ENCODE measurements at regions not wholly inside any gene's neighbourhood (a gene's known extent, or its start where the extent isn't known, plus 50 kb on each side); places are given as distances from the start of the nearest gene placed in this dataset.
"Not testable (repeated sequence)": the region's sequence is repeated elsewhere in the genome, so short reads cannot be mapped to it uniquely, and the experiment has no call there.

DNA sequence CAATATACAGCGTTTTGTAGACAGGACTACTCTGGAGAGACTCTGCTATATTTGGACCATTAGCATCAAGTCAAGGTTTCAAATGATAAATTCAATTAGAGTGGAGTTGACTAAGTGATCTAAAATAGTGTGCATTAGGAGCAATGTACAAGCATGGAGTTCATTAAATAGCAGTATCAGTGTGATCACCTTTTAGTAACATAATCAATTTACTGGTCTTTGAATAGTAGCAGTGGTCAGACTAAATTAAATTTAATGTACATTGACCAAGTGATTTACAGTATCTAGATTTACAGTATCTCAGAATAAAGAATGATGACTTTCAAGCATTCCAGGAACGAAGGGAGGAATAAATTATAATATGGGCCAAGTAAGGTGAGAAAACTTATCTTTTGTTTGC, 489.6 kb upstream of the ADGRL4 start:
- H3K79me2 ChIP-seq (ENCODE audit: low read length), result no peaks in the 10 kb centered on the region
- peaks cover 14% of the 10 kb centered on the region for H3K4me1 ChIP-seq (ENCODE audit: low read length)
- H3K27me3 ChIP-seq (replicated peaks; ENCODE audit: insufficient read depth, low read length), result no peaks in the 10 kb centered on the region
- no peaks in the 10 kb centered on the region for H3K9me3 ChIP-seq (replicated peaks; ENCODE audit: insufficient read depth, low read length)
- H3K4me2 ChIP-seq (ENCODE audit: low read depth, low read length), result peak overlapping the region; percentile 40; the same call in 1 of the 2 replicates
- H3K9me2 ChIP-seq (replicated peaks; ENCODE audit: insufficient read depth, low read length), result no peaks in the 10 kb centered on the region
- no peak overlapping the region for H3K27ac ChIP-seq (ENCODE audit: low read length)
- H4K20me1 ChIP-seq (ENCODE audit: insufficient read depth, low read length), result no peaks in the 10 kb centered on the region
- no peaks in the 10 kb centered on the region for H3F3A ChIP-seq (ENCODE audit: insufficient read depth, low read length)
- no peaks in the 10 kb centered on the region for H3K36me3 ChIP-seq (replicated peaks; ENCODE audit: insufficient read depth, low read length)
- no peak overlapping the region for H3K9ac ChIP-seq (ENCODE audit: low read length)
- no peak overlapping the region for H2AFZ ChIP-seq (ENCODE audit: low read length)
- peak; percentile 10 for DNase-seq
- H3K4me3 ChIP-seq (ENCODE audit: low read length), result no peak overlapping the region
- no peak for TF ChIP-seq CTCF (IDR thresholded peaks at IDR 0.05; ENCODE audit: low read length)
- no peak for TF ChIP-seq EZH2phosphoT487 (IDR thresholded peaks at IDR 0.05; ENCODE audit: low read length)
- TF ChIP-seq EZH2 (optimal IDR thresholded peaks at IDR 0.05; ENCODE audit: low read depth, low read length), result no peak

- H3K9me3 ChIP-seq (replicated peaks; ENCODE audit: insufficient read depth, low read length); H4K20me1 ChIP-seq (ENCODE audit: insufficient read depth, low read length); H3K9ac ChIP-seq (ENCODE audit: low read length); H3K4me3 ChIP-seq (ENCODE audit: low read length); H3K4me2 ChIP-seq (ENCODE audit: low read depth, low read length); H3K36me3 ChIP-seq (replicated peaks; ENCODE audit: insufficient read depth, low read length); H3K79me2 ChIP-seq (ENCODE audit: low read length); H3K27me3 ChIP-seq (replicated peaks; ENCODE audit: insufficient read depth, low read length); H2AFZ ChIP-seq (ENCODE audit: low read length); H3K27ac ChIP-seq (ENCODE audit: low read length); DNase-seq; H3K9me2 ChIP-seq (replicated peaks; ENCODE audit: insufficient read depth, low read length); H3F3A ChIP-seq (ENCODE audit: insufficient read depth, low read length): not testable (repeated sequence)
- peaks cover 14% of the 10 kb centered on the region for H3K4me1 ChIP-seq (ENCODE audit: low read length)
Observed at GRCh38 chr1:79493702-79494101, 487.2 kb upstream of the ADGRL4 start.

GRCh38 chr1:79488572-79489121, 482.1 kb upstream of the ADGRL4 start:
- not testable (repeated sequence) for H3K4me2 ChIP-seq (ENCODE audit: low read depth, low read length); H3K27ac ChIP-seq (ENCODE audit: low read length); H3K9me3 ChIP-seq (replicated peaks; ENCODE audit: insufficient read depth, low read length); DNase-seq; H3K9ac ChIP-seq (ENCODE audit: low read length); H4K20me1 ChIP-seq (ENCODE audit: insufficient read depth, low read length); H3K9me2 ChIP-seq (replicated peaks; ENCODE audit: insufficient read depth, low read length); H3K36me3 ChIP-seq (replicated peaks; ENCODE audit: insufficient read depth, low read length); H3K4me1 ChIP-seq (ENCODE audit: low read length); H2AFZ ChIP-seq (ENCODE audit: low read length); H3K4me3 ChIP-seq (ENCODE audit: low read length); H3F3A ChIP-seq (ENCODE audit: insufficient read depth, low read length); H3K79me2 ChIP-seq (ENCODE audit: low read length); H3K27me3 ChIP-seq (replicated peaks; ENCODE audit: insufficient read depth, low read length)

DNA sequence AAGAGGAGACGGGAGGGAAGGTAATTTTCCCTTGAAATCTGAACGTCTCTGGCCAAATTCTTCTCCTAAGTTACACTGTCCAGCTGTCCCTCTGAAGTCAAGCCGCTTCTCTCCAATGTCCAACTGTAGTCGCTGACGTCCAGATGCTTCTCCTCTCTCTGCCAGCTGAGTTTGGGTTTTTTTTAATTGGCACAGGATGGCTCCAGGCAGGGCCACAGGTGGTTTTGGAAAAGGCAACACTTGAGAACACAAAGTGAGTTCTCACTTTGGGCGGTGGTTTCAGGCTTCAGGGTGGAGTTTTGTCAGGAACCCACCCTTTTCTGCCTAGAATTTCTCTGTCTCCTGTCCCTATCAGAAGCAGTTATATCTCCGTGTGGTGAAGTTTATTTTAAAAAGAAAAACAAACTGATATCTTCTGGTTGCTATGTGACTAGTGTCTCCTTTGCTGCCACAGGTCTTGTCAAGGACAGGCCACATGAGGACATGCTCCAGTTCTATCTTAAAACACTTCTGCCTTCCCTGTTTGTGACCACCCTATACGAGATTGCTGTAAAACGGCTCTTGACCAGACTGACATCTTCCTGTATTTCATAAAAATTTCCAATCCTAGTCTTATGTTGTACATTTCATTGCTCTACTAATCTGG, 472.3 kb upstream of the ADGRL4 start:
- H3K79me2 ChIP-seq (ENCODE audit: low read length), result no peaks in the 10 kb centered on the region
- H4K20me1 ChIP-seq (ENCODE audit: insufficient read depth, low read length), result no peaks in the 10 kb centered on the region
- H2AFZ ChIP-seq (ENCODE audit: low read length), result no peak overlapping the region
- no peaks in the 10 kb centered on the region for H3K9me3 ChIP-seq (replicated peaks; ENCODE audit: insufficient read depth, low read length)
- H3K9me2 ChIP-seq (replicated peaks; ENCODE audit: insufficient read depth, low read length), result no peaks in the 10 kb centered on the region
- H3K9ac ChIP-seq (ENCODE audit: low read length), result no peak overlapping the region
- no peak overlapping the region for H3K4me2 ChIP-seq (ENCODE audit: low read depth, low read length)
- no peak for DNase-seq
- no peak for TF ChIP-seq EZH2phosphoT487 (IDR thresholded peaks at IDR 0.05; ENCODE audit: low read length)
- TF ChIP-seq EZH2 (optimal IDR thresholded peaks at IDR 0.05; ENCODE audit: low read depth, low read length), result no peak
- no peak for TF ChIP-seq CTCF (IDR thresholded peaks at IDR 0.05; ENCODE audit: low read length)
- no peak overlapping the region for H3K27ac ChIP-seq (ENCODE audit: low read length)
- H3F3A ChIP-seq (ENCODE audit: insufficient read depth, low read length), result no peaks in the 10 kb centered on the region
- no peaks in the 10 kb centered on the region for H3K36me3 ChIP-seq (replicated peaks; ENCODE audit: insufficient read depth, low read length)
- no peaks in the 10 kb centered on the region for H3K4me1 ChIP-seq (ENCODE audit: low read length)
- no peaks in the 10 kb centered on the region for H3K27me3 ChIP-seq (replicated peaks; ENCODE audit: insufficient read depth, low read length)
- no peak overlapping the region for H3K4me3 ChIP-seq (ENCODE audit: low read length)

All from MM.1S (cell line).